ENCODE measurements at regions not wholly inside any gene's neighbourhood (a gene's known extent, or its start where the extent isn't known, plus 50 kb on each side); places are given as distances from the start of the nearest gene placed in this dataset.

GRCh38 chr6:55023230-55023629 lies 151.1 kb upstream of the HCRTR2 start:
- Histone ChIP-seq H3K4me3 (no peak overlapping the region), H3K27ac (no peak overlapping the region), H3K4me1 (replicated peaks in 1 of 2) (no peaks in the 10 kb centered on the region)
- no peak for ATAC-seq (replicated peaks in 6 of 8)
- in situ Hi-C loops (cut with MboI; ENCODE audit: low pct_unique_long_range_greater_than_20kb in 2 of 9, low sequenced_read_pairs in 9 of 9, unreplicated experiment in 9 of 9), result no loop called here
- 17 to 85% (median 75%) methylated on average over 1 to 3 of the region's 3 CpGs; no CpG with 5 or more reads in 1 of the 10 experiments for WGBS, 10 experiments

DNA sequence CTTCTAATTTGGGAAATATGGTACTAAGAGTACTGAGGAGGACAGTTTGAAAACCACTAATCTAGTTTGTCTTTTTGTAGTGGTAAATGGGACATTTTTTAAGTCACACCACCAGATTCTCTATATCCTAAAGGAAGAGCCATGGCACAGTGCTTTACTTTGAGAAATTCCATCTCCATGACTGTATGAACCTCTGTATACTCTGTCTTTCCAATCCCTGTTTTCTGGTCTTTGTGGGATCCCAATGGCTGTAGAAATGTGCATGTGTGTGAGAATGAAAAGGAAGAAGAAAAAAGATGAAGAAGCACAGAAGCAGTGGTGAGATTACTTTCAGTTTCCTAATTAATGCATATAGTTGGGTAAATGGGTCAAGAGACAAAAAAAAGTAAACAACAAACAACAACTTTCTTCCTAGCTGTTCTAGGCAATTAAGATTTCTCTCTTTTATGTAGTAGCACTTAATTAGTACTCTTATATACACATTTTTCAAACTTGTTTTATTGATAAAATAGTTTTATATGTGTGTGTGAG lies 141.2 kb upstream of the HCRTR2 start:
- H3K27ac ChIP-seq, result no peak overlapping the region
- no peak overlapping the region for H3K4me3 ChIP-seq
- ATAC-seq (replicated peaks in 6 of 8), result no peak
- in situ Hi-C loops (cut with MboI; ENCODE audit: low pct_unique_long_range_greater_than_20kb in 2 of 9, low sequenced_read_pairs in 9 of 9, unreplicated experiment in 9 of 9), result no loop called here
- H3K4me1 ChIP-seq (replicated peaks in 1 of 2), result no peaks in the 10 kb centered on the region

DNA sequence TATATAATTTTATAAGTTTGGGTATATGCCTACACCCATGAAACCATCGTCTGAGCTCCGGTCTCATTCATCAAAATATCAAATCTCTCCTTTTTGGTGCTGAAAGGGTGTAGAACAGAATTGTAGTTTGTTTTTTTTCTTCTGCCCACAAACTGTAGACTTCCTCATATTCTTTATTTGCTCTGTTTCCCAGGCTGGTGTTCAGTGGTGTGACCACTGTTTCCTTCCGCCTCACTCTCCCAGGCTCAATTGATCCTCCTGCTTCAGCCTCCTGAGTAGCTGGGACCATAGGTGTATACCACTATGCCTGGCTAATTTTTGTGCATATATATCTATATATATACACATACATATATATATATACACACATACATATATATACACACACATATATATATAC lies 139.6 kb upstream of the HCRTR2 start:
- Histone ChIP-seq H3K4me3 (no peak overlapping the region), H3K27ac (no peak overlapping the region), H3K4me1 (replicated peaks in 1 of 2) (no peaks in the 10 kb centered on the region)
- WGBS, 10 experiments, result 72 to 100% (median 97%) methylated on average over 2 to 3 of the region's 3 CpGs; no CpG with 5 or more reads in 2 of the 10 experiments
- no peak for ATAC-seq (replicated peaks in 6 of 8)
- in situ Hi-C loops (cut with MboI; ENCODE audit: low pct_unique_long_range_greater_than_20kb in 2 of 9, low sequenced_read_pairs in 9 of 9, unreplicated experiment in 9 of 9), result no loop called here

GRCh38 chr6:55040102-55040848 lies 134.0 kb upstream of the HCRTR2 start:
- 13 to 94% (median 74%) methylated on average over 1 to 3 of the region's 3 CpGs for WGBS, 10 experiments
- ATAC-seq (replicated peaks in 6 of 8), result no peak
- Histone ChIP-seq H3K4me1 (replicated peaks in 1 of 2) (no peaks in the 10 kb centered on the region), H3K4me3 (no peak overlapping the region), H3K27ac (no peak overlapping the region)
- in situ Hi-C loops (cut with MboI; ENCODE audit: low pct_unique_long_range_greater_than_20kb in 2 of 9, low sequenced_read_pairs in 9 of 9, unreplicated experiment in 9 of 9), result no loop called here

GRCh38 chr6:55046869-55047422 lies 127.4 kb upstream of the HCRTR2 start:
- no peaks in the 10 kb centered on the region for H3K4me1 ChIP-seq (replicated peaks in 1 of 2)
- 18 to 100% (median 49%) methylated on average over 1 to 4 of the region's 4 CpGs for WGBS, 10 experiments
- peak in 1 of 8 experiments; percentile 18 for ATAC-seq (replicated peaks in 6 of 8)

GRCh38 chr6:55047451-55048044 lies 126.8 kb upstream of the HCRTR2 start:
- Histone ChIP-seq H3K4me3 (no peak overlapping the region), H3K4me1 (replicated peaks in 1 of 2) (no peaks in the 10 kb centered on the region), H3K27ac (no peak overlapping the region)
- 42 to 100% (median 89%) methylated on average over 1 to 2 of the region's 2 CpGs for WGBS, 10 experiments
- no peak for ATAC-seq (replicated peaks in 6 of 8)
- in situ Hi-C loops (cut with MboI; ENCODE audit: low pct_unique_long_range_greater_than_20kb in 2 of 9, low sequenced_read_pairs in 9 of 9, unreplicated experiment in 9 of 9), result no loop called here

More at GRCh38 chr6:55046869-55047422, 127.4 kb upstream of the HCRTR2 start:
- H3K4me3 ChIP-seq, result no peak overlapping the region
- no peak overlapping the region for H3K27ac ChIP-seq
- in situ Hi-C loops (cut with MboI; ENCODE audit: low pct_unique_long_range_greater_than_20kb in 2 of 9, low sequenced_read_pairs in 9 of 9, unreplicated experiment in 9 of 9), result no loop called here

GRCh38 chr6:55049866-55050265 lies 124.4 kb upstream of the HCRTR2 start:
- no peak for ATAC-seq (replicated peaks in 6 of 8)
- in situ Hi-C loops (cut with MboI; ENCODE audit: low pct_unique_long_range_greater_than_20kb in 2 of 9, low sequenced_read_pairs in 9 of 9, unreplicated experiment in 9 of 9), result loop anchor here in 4 of 9 experiments (25.0 kb wide), 2 partner anchors 338 to 1063 kb away; no protein-coding TSS in a partner anchor

DNA sequence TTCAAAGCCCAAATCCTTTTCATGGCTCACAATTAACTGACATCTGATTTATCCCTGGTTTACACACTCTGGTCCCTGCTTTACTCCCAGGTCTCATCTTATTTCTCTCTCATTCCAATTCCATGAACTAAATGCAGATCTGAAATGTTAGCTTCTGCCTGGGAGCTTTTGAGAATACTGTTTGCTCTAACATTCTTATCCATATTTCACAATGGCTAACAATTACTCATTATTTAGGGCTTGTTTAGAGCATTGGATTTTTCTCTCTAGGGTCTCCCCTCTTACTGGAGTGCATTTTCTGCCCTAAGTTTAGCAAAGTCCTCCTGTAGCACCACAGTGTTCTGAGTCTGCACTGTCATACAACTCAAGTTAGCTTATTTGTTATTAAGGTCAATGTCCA lies 121.5 kb upstream of the HCRTR2 start:
- no peak overlapping the region for H3K27ac ChIP-seq
- no peak for ATAC-seq (replicated peaks in 6 of 8)
- no peak overlapping the region for H3K4me3 ChIP-seq
- in situ Hi-C loops (cut with MboI; ENCODE audit: low pct_unique_long_range_greater_than_20kb in 2 of 9, low sequenced_read_pairs in 9 of 9, unreplicated experiment in 9 of 9), result loop anchor here in 4 of 9 experiments (25.0 kb wide), 2 partner anchors 341 to 1066 kb away; no protein-coding TSS in a partner anchor
- no peaks in the 10 kb centered on the region for H3K4me1 ChIP-seq (replicated peaks in 1 of 2)

More at GRCh38 chr6:55049866-55050265, 124.4 kb upstream of the HCRTR2 start:
- Histone ChIP-seq H3K27ac (no peak overlapping the region), H3K4me3 (no peak overlapping the region), H3K4me1 (replicated peaks in 1 of 2) (no peaks in the 10 kb centered on the region)
- WGBS, 10 experiments, result 89 to 100% (median 100%) methylated on average over 1 of the region's 1 CpG; no CpG with 5 or more reads in 6 of the 10 experiments

GRCh38 chr6:55058682-55059081 lies 115.6 kb upstream of the HCRTR2 start:
- ATAC-seq (replicated peaks in 6 of 8), result no peak
- in situ Hi-C loops (cut with MboI; ENCODE audit: low pct_unique_long_range_greater_than_20kb in 2 of 9, low sequenced_read_pairs in 9 of 9, unreplicated experiment in 9 of 9), result loop anchor here in 4 of 9 experiments (25.0 kb wide), 2 partner anchors 346 to 1071 kb away; no protein-coding TSS in a partner anchor
- no peak overlapping the region for H3K4me3 ChIP-seq

GRCh38 chr6:55064711-55065420 lies 109.4 kb upstream of the HCRTR2 start:
- WGBS, 10 experiments, result 17 to 100% (median 83%) methylated on average over 1 to 3 of the region's 3 CpGs; no CpG with 5 or more reads in 3 of the 10 experiments
- H3K4me1 ChIP-seq (replicated peaks in 1 of 2), result no peaks in the 10 kb centered on the region
- no peak overlapping the region for H3K4me3 ChIP-seq
- in situ Hi-C loops (cut with MboI; ENCODE audit: low pct_unique_long_range_greater_than_20kb in 2 of 9, low sequenced_read_pairs in 9 of 9, unreplicated experiment in 9 of 9), result loop anchor here in 4 of 9 experiments (25.0 kb wide), 2 partner anchors 353 to 1078 kb away; no protein-coding TSS in a partner anchor
- H3K27ac ChIP-seq, result no peak overlapping the region
- ATAC-seq (replicated peaks in 6 of 8), result no peak

More at GRCh38 chr6:55058682-55059081, 115.6 kb upstream of the HCRTR2 start:
- Histone ChIP-seq H3K4me1 (replicated peaks in 1 of 2) (no peaks in the 10 kb centered on the region), H3K27ac (no peak overlapping the region)

- no peak overlapping the region for H3K27ac ChIP-seq
- in situ Hi-C loops (cut with MboI; ENCODE audit: low pct_unique_long_range_greater_than_20kb in 2 of 9, low sequenced_read_pairs in 9 of 9, unreplicated experiment in 9 of 9), result loop anchor here in 4 of 9 experiments (25.0 kb wide), 2 partner anchors 357 to 1082 kb away; no protein-coding TSS in a partner anchor
- H3K4me3 ChIP-seq, result no peak overlapping the region
- peak in 4 of 8 experiments; percentile 22 to 51 (median 30) for ATAC-seq (replicated peaks in 6 of 8)
- no peaks in the 10 kb centered on the region for H3K4me1 ChIP-seq (replicated peaks in 1 of 2)
- WGBS, 10 experiments, result 0 to 34% (median 20%) methylated on average over 2 to 3 of the region's 3 CpGs
These were observed 105.1 kb upstream of the HCRTR2 start for GRCh38 chr6:55069132-55069781.

DNA sequence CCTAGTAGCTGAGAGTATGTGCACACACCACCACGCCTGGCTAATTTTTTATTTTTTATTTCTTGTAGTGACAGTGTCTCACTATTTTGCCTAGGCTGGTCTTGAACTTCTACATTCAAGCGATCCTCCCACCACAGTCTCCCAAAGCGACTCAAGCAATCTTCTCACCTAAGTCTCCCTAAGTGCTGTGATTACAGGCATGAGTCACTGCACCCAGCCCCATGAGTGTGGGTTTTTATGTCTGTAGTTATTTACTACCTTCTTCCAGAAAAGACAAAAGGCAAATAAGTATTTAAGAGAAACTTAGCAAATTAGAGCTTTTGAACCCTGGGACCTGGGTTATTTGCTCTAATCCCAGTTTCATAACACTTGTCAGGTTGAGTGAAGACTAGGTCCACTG lies 92.3 kb upstream of the HCRTR2 start:
- in situ Hi-C loops (cut with MboI; ENCODE audit: low pct_unique_long_range_greater_than_20kb in 2 of 9, low sequenced_read_pairs in 9 of 9, unreplicated experiment in 9 of 9), result no loop called here
- no peaks in the 10 kb centered on the region for H3K4me1 ChIP-seq (replicated peaks in 1 of 2)
- H3K4me3 ChIP-seq, result no peak overlapping the region
- 14 to 100% (median 79%) methylated on average over 1 to 3 of the region's 3 CpGs; no CpG with 5 or more reads in 1 of the 10 experiments for WGBS, 10 experiments
- no peak for ATAC-seq (replicated peaks in 6 of 8)
- no peak overlapping the region for H3K27ac ChIP-seq
